Dermis blood vessel endothelial cell (primary cell): ENCODE measurements at regions not wholly inside any gene's neighbourhood (a gene's known extent, or its start where the extent isn't known, plus 50 kb on each side); places are given as distances from the start of the nearest gene placed in this dataset.

ENCODE experiments used
- DNase-seq: peaks from one replicate; pipeline ENCODE4 v3.0.0; 2010

GRCh38 chr3:41053220-41053619 lies 146.1 kb upstream of the CTNNB1 start:
- DNase-seq: no peak

- DNase-seq: no peak
Measured at GRCh38 chr3:41060106-41060505, 139.2 kb upstream of the CTNNB1 start.

- DNase-seq: no peak
Measured at GRCh38 chr3:41064070-41064469, 135.2 kb upstream of the CTNNB1 start.

- no peak for DNase-seq
Measured at GRCh38 chr3:41064526-41064925, 134.8 kb upstream of the CTNNB1 start.

- no peak for DNase-seq
Measured at GRCh38 chr3:41065340-41065739, 134.0 kb upstream of the CTNNB1 start.

- DNase-seq: no peak
Measured at GRCh38 chr3:41073190-41073589, 126.1 kb upstream of the CTNNB1 start.

GRCh38 chr3:41075975-41076374 lies 123.3 kb upstream of the CTNNB1 start:
- peak; percentile 3 for DNase-seq

GRCh38 chr3:41076399-41076798 lies 122.9 kb upstream of the CTNNB1 start:
- no peak for DNase-seq

- no peak for DNase-seq
Measured at GRCh38 chr3:41080141-41080540, 119.2 kb upstream of the CTNNB1 start.

- no peak for DNase-seq
Measured at GRCh38 chr3:41088882-41089281, 110.4 kb upstream of the CTNNB1 start.

GRCh38 chr3:41089566-41089965 lies 109.7 kb upstream of the CTNNB1 start:
- DNase-seq: no peak

GRCh38 chr3:41092844-41093243 lies 106.5 kb upstream of the CTNNB1 start:
- DNase-seq: no peak

GRCh38 chr3:41093476-41093875 lies 105.8 kb upstream of the CTNNB1 start:
- no peak for DNase-seq

GRCh38 chr3:41094351-41094750 lies 105.0 kb upstream of the CTNNB1 start:
- no peak for DNase-seq

- DNase-seq: peak; percentile 47
Measured at GRCh38 chr3:41095702-41096101, 103.6 kb upstream of the CTNNB1 start.

- no peak for DNase-seq
Measured at GRCh38 chr3:41097896-41098496, 101.3 kb upstream of the CTNNB1 start.

GRCh38 chr3:41101231-41101630 lies 98.1 kb upstream of the CTNNB1 start:
- no peak for DNase-seq

- no peak for DNase-seq
Measured at GRCh38 chr3:41102053-41102556, 97.2 kb upstream of the CTNNB1 start.

GRCh38 chr3:41102750-41103149 lies 96.6 kb upstream of the CTNNB1 start:
- no peak for DNase-seq

- no peak for DNase-seq
Measured at GRCh38 chr3:41103200-41103599, 96.1 kb upstream of the CTNNB1 start.

GRCh38 chr3:41104147-41104546 lies 95.2 kb upstream of the CTNNB1 start:
- no peak for DNase-seq

- DNase-seq: no peak
Measured at GRCh38 chr3:41106691-41107090, 92.6 kb upstream of the CTNNB1 start.

- DNase-seq: no peak
Measured at GRCh38 chr3:41111011-41111410, 88.3 kb upstream of the CTNNB1 start.

GRCh38 chr3:41112466-41112865 lies 86.8 kb upstream of the CTNNB1 start:
- DNase-seq: no peak

- no peak for DNase-seq
Measured at GRCh38 chr3:41115069-41115468, 84.2 kb upstream of the CTNNB1 start.
